ENCODE measurements at regions not wholly inside any gene's neighbourhood (a gene's known extent, or its start where the extent isn't known, plus 50 kb on each side); places are given as distances from the start of the nearest gene placed in this dataset.

- peaks cover 42% of the 10 kb centered on the region for H3K9me3 Mint-ChIP-seq
- intact Hi-C loops (cut with micrococcal nuclease): no loop called here
- H3K27ac Mint-ChIP-seq: no peak overlapping the region
- H3K4me3 Mint-ChIP-seq (ENCODE audit: low read depth): no peak overlapping the region
- H3K36me3 Mint-ChIP-seq (ENCODE audit: low read depth): no peaks in the 10 kb centered on the region
- no peak for DNase-seq (ENCODE audit: low spot score)
- no peaks in the 10 kb centered on the region for H3K4me1 Mint-ChIP-seq (ENCODE audit: low read depth)
- no peaks in the 10 kb centered on the region for H3K27me3 Mint-ChIP-seq (ENCODE audit: low read depth)
Observed at GRCh38 chr5:30092548-30092947, 1100.9 kb upstream of the CDH6 start.

GRCh38 chr5:30069441-30070263 is 1123.8 kb upstream of the CDH6 start:
- peaks cover 35% of the 10 kb centered on the region for H3K9me3 Mint-ChIP-seq
- H3K27me3 Mint-ChIP-seq (ENCODE audit: low read depth): no peaks in the 10 kb centered on the region
- no peak overlapping the region for H3K27ac Mint-ChIP-seq
- DNase-seq (ENCODE audit: low spot score): no peak
- no peaks in the 10 kb centered on the region for H3K4me1 Mint-ChIP-seq (ENCODE audit: low read depth)
- no peaks in the 10 kb centered on the region for H3K36me3 Mint-ChIP-seq (ENCODE audit: low read depth)
- H3K4me3 Mint-ChIP-seq (ENCODE audit: low read depth): no peak overlapping the region
- intact Hi-C loops (cut with micrococcal nuclease): no loop called here

- Mint-ChIP-seq H3K27ac (no peak overlapping the region), H3K4me1 (ENCODE audit: low read depth) (no peaks in the 10 kb centered on the region), H3K9me3 (peaks cover 17% of the 10 kb centered on the region), H3K36me3 (ENCODE audit: low read depth) (no peaks in the 10 kb centered on the region), H3K27me3 (ENCODE audit: low read depth) (no peaks in the 10 kb centered on the region), H3K4me3 (ENCODE audit: low read depth) (no peak overlapping the region)
- intact Hi-C loops (cut with micrococcal nuclease): no loop called here
- DNase-seq (ENCODE audit: low spot score): no peak
Observed at GRCh38 chr5:30063503-30063902, 1130.0 kb upstream of the CDH6 start.

GRCh38 chr5:30051976-30052375 is 1141.5 kb upstream of the CDH6 start:
- Mint-ChIP-seq H3K4me3 (ENCODE audit: low read depth) (no peak overlapping the region), H3K27ac (no peak overlapping the region), H3K27me3 (ENCODE audit: low read depth) (no peaks in the 10 kb centered on the region), H3K4me1 (ENCODE audit: low read depth) (no peaks in the 10 kb centered on the region), H3K36me3 (ENCODE audit: low read depth) (no peaks in the 10 kb centered on the region), H3K9me3 (peaks cover 16% of the 10 kb centered on the region)
- intact Hi-C loops (cut with micrococcal nuclease): no loop called here
- DNase-seq (ENCODE audit: low spot score): no peak

- Mint-ChIP-seq H3K9me3 (peaks cover 15% of the 10 kb centered on the region), H3K36me3 (ENCODE audit: low read depth) (no peaks in the 10 kb centered on the region), H3K4me3 (ENCODE audit: low read depth) (no peak overlapping the region), H3K4me1 (ENCODE audit: low read depth) (no peaks in the 10 kb centered on the region), H3K27me3 (ENCODE audit: low read depth) (no peaks in the 10 kb centered on the region), H3K27ac (no peak overlapping the region)
- intact Hi-C loops (cut with micrococcal nuclease): no loop called here
- DNase-seq (ENCODE audit: low spot score): no peak
Observed at GRCh38 chr5:30050056-30050815, 1143.2 kb upstream of the CDH6 start.

GRCh38 chr5:30042677-30043076 is 1150.8 kb upstream of the CDH6 start:
- intact Hi-C loops (cut with micrococcal nuclease): no loop called here

GRCh38 chr5:30041831-30042385 is 1151.6 kb upstream of the CDH6 start:
- H3K27ac Mint-ChIP-seq: no peak overlapping the region
- intact Hi-C loops (cut with micrococcal nuclease): no loop called here
- no peaks in the 10 kb centered on the region for H3K36me3 Mint-ChIP-seq (ENCODE audit: low read depth)
- H3K9me3 Mint-ChIP-seq: peaks cover 9% of the 10 kb centered on the region
- no peaks in the 10 kb centered on the region for H3K4me1 Mint-ChIP-seq (ENCODE audit: low read depth)
- no peak for DNase-seq (ENCODE audit: low spot score)
- no peaks in the 10 kb centered on the region for H3K27me3 Mint-ChIP-seq (ENCODE audit: low read depth)
- H3K4me3 Mint-ChIP-seq (ENCODE audit: low read depth): no peak overlapping the region

More at GRCh38 chr5:30042677-30043076, 1150.8 kb upstream of the CDH6 start:
- Mint-ChIP-seq H3K4me1 (ENCODE audit: low read depth) (no peaks in the 10 kb centered on the region), H3K36me3 (ENCODE audit: low read depth) (no peaks in the 10 kb centered on the region), H3K27me3 (ENCODE audit: low read depth) (no peaks in the 10 kb centered on the region), H3K4me3 (ENCODE audit: low read depth) (no peak overlapping the region), H3K9me3 (peaks cover 9% of the 10 kb centered on the region), H3K27ac (no peak overlapping the region)
- no peak for DNase-seq (ENCODE audit: low spot score)

- H3K27me3 Mint-ChIP-seq (ENCODE audit: low read depth): no peaks in the 10 kb centered on the region
- H3K4me3 Mint-ChIP-seq (ENCODE audit: low read depth): no peak overlapping the region
- intact Hi-C loops (cut with micrococcal nuclease): no loop called here
- H3K27ac Mint-ChIP-seq: no peak overlapping the region
- no peaks in the 10 kb centered on the region for H3K36me3 Mint-ChIP-seq (ENCODE audit: low read depth)
- DNase-seq (ENCODE audit: low spot score): no peak
- H3K9me3 Mint-ChIP-seq: peaks cover 5% of the 10 kb centered on the region
- H3K4me1 Mint-ChIP-seq (ENCODE audit: low read depth): no peaks in the 10 kb centered on the region
Observed at GRCh38 chr5:30041291-30041690, 1152.2 kb upstream of the CDH6 start.

GRCh38 chr5:30040488-30041118 is 1152.9 kb upstream of the CDH6 start:
- Mint-ChIP-seq H3K4me3 (ENCODE audit: low read depth) (no peak overlapping the region), H3K4me1 (ENCODE audit: low read depth) (no peaks in the 10 kb centered on the region), H3K27me3 (ENCODE audit: low read depth) (no peaks in the 10 kb centered on the region), H3K36me3 (ENCODE audit: low read depth) (no peaks in the 10 kb centered on the region), H3K27ac (no peak overlapping the region), H3K9me3 (peaks cover 4% of the 10 kb centered on the region)
- intact Hi-C loops (cut with micrococcal nuclease): no loop called here
- no peak for DNase-seq (ENCODE audit: low spot score)

- no peak for DNase-seq (ENCODE audit: low spot score)
- Mint-ChIP-seq H3K27me3 (ENCODE audit: low read depth) (no peaks in the 10 kb centered on the region), H3K27ac (no peak overlapping the region), H3K4me3 (ENCODE audit: low read depth) (no peak overlapping the region), H3K4me1 (ENCODE audit: low read depth) (no peaks in the 10 kb centered on the region), H3K36me3 (ENCODE audit: low read depth) (no peaks in the 10 kb centered on the region), H3K9me3 (peaks cover 10% of the 10 kb centered on the region)
- intact Hi-C loops (cut with micrococcal nuclease): no loop called here
Observed at GRCh38 chr5:30039379-30039778, 1154.1 kb upstream of the CDH6 start.

GRCh38 chr5:30034870-30035269 is 1158.6 kb upstream of the CDH6 start:
- Mint-ChIP-seq H3K4me3 (ENCODE audit: low read depth) (no peak overlapping the region), H3K27ac (no peak overlapping the region), H3K4me1 (ENCODE audit: low read depth) (no peaks in the 10 kb centered on the region), H3K9me3 (peaks cover 18% of the 10 kb centered on the region), H3K36me3 (ENCODE audit: low read depth) (no peaks in the 10 kb centered on the region), H3K27me3 (ENCODE audit: low read depth) (no peaks in the 10 kb centered on the region)
- intact Hi-C loops (cut with micrococcal nuclease): no loop called here
- no peak for DNase-seq (ENCODE audit: low spot score)

- Mint-ChIP-seq H3K4me1 (ENCODE audit: low read depth) (no peaks in the 10 kb centered on the region), H3K36me3 (ENCODE audit: low read depth) (no peaks in the 10 kb centered on the region)
Observed at GRCh38 chr5:30030101-30030500, 1163.4 kb upstream of the CDH6 start.

GRCh38 chr5:30001826-30002225 is 1191.7 kb upstream of the CDH6 start:
- H3K4me3 Mint-ChIP-seq (ENCODE audit: low read depth): no peak overlapping the region
- H3K9me3 Mint-ChIP-seq: peaks cover 52% of the 10 kb centered on the region
- intact Hi-C loops (cut with micrococcal nuclease): no loop called here
- DNase-seq (ENCODE audit: low spot score): no peak
- no peak overlapping the region for H3K27ac Mint-ChIP-seq
- H3K27me3 Mint-ChIP-seq (ENCODE audit: low read depth): no peaks in the 10 kb centered on the region
- no peaks in the 10 kb centered on the region for H3K36me3 Mint-ChIP-seq (ENCODE audit: low read depth)
- H3K4me1 Mint-ChIP-seq (ENCODE audit: low read depth): no peaks in the 10 kb centered on the region

More at GRCh38 chr5:30030101-30030500, 1163.4 kb upstream of the CDH6 start:
- Mint-ChIP-seq H3K9me3 (peaks cover 26% of the 10 kb centered on the region), H3K27me3 (ENCODE audit: low read depth) (no peaks in the 10 kb centered on the region), H3K27ac (no peak overlapping the region), H3K4me3 (ENCODE audit: low read depth) (no peak overlapping the region)
- no peak for DNase-seq (ENCODE audit: low spot score)
- intact Hi-C loops (cut with micrococcal nuclease): no loop called here
